ENCODE measurements at regions not wholly inside any gene's neighbourhood (a gene's known extent, or its start where the extent isn't known, plus 50 kb on each side); places are given as distances from the start of the nearest gene placed in this dataset.

- DNase-seq (ENCODE audit: low read depth) = peak; percentile 61
- no peak for TF ChIP-seq CTCF (IDR thresholded peaks at IDR 0.05; ENCODE audit: insufficient read depth, low read depth, low read length)
- H3K4me3 ChIP-seq (ENCODE audit: low read depth, low read length) = no peak overlapping the region
Observed at GRCh38 chr2:19435815-19436214, 77.4 kb upstream of the OSR1 start.

GRCh38 chr2:19434413-19434812 lies 76.0 kb upstream of the OSR1 start:
- TF ChIP-seq CTCF (IDR thresholded peaks at IDR 0.05; ENCODE audit: insufficient read depth, low read depth, low read length) = no peak
- DNase-seq (ENCODE audit: low read depth) = no peak
- no peak overlapping the region for H3K4me3 ChIP-seq (ENCODE audit: low read depth, low read length)

- H3K4me3 ChIP-seq (ENCODE audit: low read depth, low read length) = no peak overlapping the region
- peak; percentile 45 for DNase-seq (ENCODE audit: low read depth)
Observed at GRCh38 chr2:19426941-19427340, 68.5 kb upstream of the OSR1 start.

GRCh38 chr2:19426144-19426543 lies 67.7 kb upstream of the OSR1 start:
- no peak for TF ChIP-seq CTCF (IDR thresholded peaks at IDR 0.05; ENCODE audit: insufficient read depth, low read depth, low read length)
- no peak for DNase-seq (ENCODE audit: low read depth)

More at GRCh38 chr2:19426941-19427340, 68.5 kb upstream of the OSR1 start:
- no peak for TF ChIP-seq CTCF (IDR thresholded peaks at IDR 0.05; ENCODE audit: insufficient read depth, low read depth, low read length)

GRCh38 chr2:19425419-19425818 lies 67.0 kb upstream of the OSR1 start:
- peak; percentile 38 for DNase-seq (ENCODE audit: low read depth)
- TF ChIP-seq CTCF (IDR thresholded peaks at IDR 0.05; ENCODE audit: insufficient read depth, low read depth, low read length) = no peak
- no peak overlapping the region for H3K4me3 ChIP-seq (ENCODE audit: low read depth, low read length)

More at GRCh38 chr2:19426144-19426543, 67.7 kb upstream of the OSR1 start:
- H3K4me3 ChIP-seq (ENCODE audit: low read depth, low read length) = no peak overlapping the region

GRCh38 chr2:19419211-19419880 lies 60.9 kb upstream of the OSR1 start:
- no peak overlapping the region for H3K4me3 ChIP-seq (ENCODE audit: low read depth, low read length)
- no peak for TF ChIP-seq CTCF (IDR thresholded peaks at IDR 0.05; ENCODE audit: insufficient read depth, low read depth, low read length)
- DNase-seq (ENCODE audit: low read depth) = peak; percentile 3

All from fibroblast of villous mesenchyme (primary cell).